Mesothelial cell of epicardium (in vitro differentiated cells): ENCODE measurements at regions not wholly inside any gene's neighbourhood (a gene's known extent, or its start where the extent isn't known, plus 50 kb on each side); places are given as distances from the start of the nearest gene placed in this dataset.
"Not testable (repeated sequence)": the region's sequence is repeated elsewhere in the genome, so short reads cannot be mapped to it uniquely, and the experiment has no call there.

Experiments used
- DNase-seq, 2 experiments: peaks; one replicate each; pipeline ENCODE4 v3.0.0; 2021; ENCODE audit warnings: low spot score in 2 of 2; ENCODE audit not compliant: unreplicated experiment in 2 of 2
- H3K27ac Mint-ChIP-seq: 2 replicates; pipeline ENCODE4 v1.8.0; 2021; ENCODE audit warnings: mixed read lengths
- H3K27me3 Mint-ChIP-seq: 2 replicates; pipeline ENCODE4 v1.8.0; 2021; ENCODE audit warnings: low read depth, mixed read lengths
- H3K36me3 Mint-ChIP-seq: 2 replicates; pipeline ENCODE4 v1.8.0; 2021; ENCODE audit warnings: mixed read lengths
- H3K4me1 Mint-ChIP-seq: 2 replicates; pipeline ENCODE4 v1.8.0; 2021; ENCODE audit warnings: mixed read lengths
- H3K4me3 Mint-ChIP-seq: 2 replicates; pipeline ENCODE4 v1.8.0; 2021; ENCODE audit warnings: mild to moderate bottlenecking, moderate library complexity, mixed read lengths
- H3K9me3 Mint-ChIP-seq: 2 replicates; pipeline ENCODE4 v1.8.0; 2021; ENCODE audit warnings: mixed read lengths
- CTCF ChIP-seq: fragments of 200-600 bp; sonication (generic); IDR thresholded peaks from one replicate; pipeline ENCODE4 v1.5.0; 2021; ENCODE audit warnings: antibody characterized with exemption; ENCODE audit not compliant: unreplicated experiment

- Mint-ChIP-seq H3K27ac (no peak overlapping the region), H3K4me3 (no peak overlapping the region), H3K36me3 (no peaks in the 10 kb centered on the region), H3K27me3 (peaks cover 9% of the 10 kb centered on the region), H3K9me3 (peaks cover 15% of the 10 kb centered on the region), H3K4me1 (no peaks in the 10 kb centered on the region)
- no peak for TF ChIP-seq CTCF
- no peak for DNase-seq
These were observed 134.0 kb upstream of the ADCY2 start for GRCh38 chr5:7261900-7262299.

GRCh38 chr5:7263398-7264015, 132.4 kb upstream of the ADCY2 start:
- not testable (repeated sequence) for H3K36me3 Mint-ChIP-seq, DNase-seq, H3K27me3 Mint-ChIP-seq, H3K4me3 Mint-ChIP-seq, H3K27ac Mint-ChIP-seq, H3K4me1 Mint-ChIP-seq
- peaks cover 15% of the 10 kb centered on the region for H3K9me3 Mint-ChIP-seq

- not testable (repeated sequence) for H3K36me3 Mint-ChIP-seq, DNase-seq, H3K27ac Mint-ChIP-seq, H3K27me3 Mint-ChIP-seq, H3K9me3 Mint-ChIP-seq, H3K4me1 Mint-ChIP-seq, H3K4me3 Mint-ChIP-seq
These were observed 130.2 kb upstream of the ADCY2 start for GRCh38 chr5:7265776-7266175.

GRCh38 chr5:7268722-7269121, 127.2 kb upstream of the ADCY2 start:
- H3K27ac Mint-ChIP-seq, H3K27me3 Mint-ChIP-seq, H3K4me1 Mint-ChIP-seq, H3K4me3 Mint-ChIP-seq, DNase-seq, H3K9me3 Mint-ChIP-seq, H3K36me3 Mint-ChIP-seq: not testable (repeated sequence)

GRCh38 chr5:7269591-7270274, 126.2 kb upstream of the ADCY2 start:
- no peak for TF ChIP-seq CTCF
- Mint-ChIP-seq H3K27me3 (peaks cover 2% of the 10 kb centered on the region), H3K9me3 (no peaks in the 10 kb centered on the region), H3K36me3 (no peaks in the 10 kb centered on the region), H3K27ac (no peak overlapping the region), H3K4me1 (peaks cover 4% of the 10 kb centered on the region), H3K4me3 (no peak overlapping the region)
- no peak for DNase-seq

GRCh38 chr5:7271435-7272084, 124.4 kb upstream of the ADCY2 start:
- H3K27ac Mint-ChIP-seq = no peak overlapping the region
- peaks cover 3% of the 10 kb centered on the region for H3K9me3 Mint-ChIP-seq
- peaks cover 4% of the 10 kb centered on the region for H3K4me1 Mint-ChIP-seq
- no peaks in the 10 kb centered on the region for H3K36me3 Mint-ChIP-seq
- DNase-seq = no peak
- peaks cover 3% of the 10 kb centered on the region for H3K27me3 Mint-ChIP-seq
- no peak for TF ChIP-seq CTCF
- H3K4me3 Mint-ChIP-seq = no peak overlapping the region

GRCh38 chr5:7272408-7272965, 123.5 kb upstream of the ADCY2 start:
- Mint-ChIP-seq H3K4me1 (peaks cover 4% of the 10 kb centered on the region), H3K9me3 (peaks cover 3% of the 10 kb centered on the region), H3K4me3 (no peak overlapping the region), H3K36me3 (no peaks in the 10 kb centered on the region), H3K27me3 (peaks cover 3% of the 10 kb centered on the region), H3K27ac (no peak overlapping the region)
- TF ChIP-seq CTCF = no peak
- no peak for DNase-seq
